H9 (cell line): ENCODE measurements at regions not wholly inside any gene's neighbourhood (a gene's known extent, or its start where the extent isn't known, plus 50 kb on each side); places are given as distances from the start of the nearest gene placed in this dataset.

Source experiments
- DNase-seq: peaks from one replicate; pipeline ENCODE4 v3.0.0-alpha.2; 2017
- H2AFZ ChIP-seq: one replicate; pipeline ENCODE4 v1.6.1; 2013; ENCODE audit warnings: mild to moderate bottlenecking, low read length, control low read depth, moderate library complexity
- H2AK5ac ChIP-seq: 2 replicates; pipeline ENCODE4 v1.6.1; 2013; ENCODE audit warnings: low read length, control low read depth, mixed read lengths; ENCODE audit not compliant: insufficient read length
- H2BK120ac ChIP-seq: one replicate; pipeline ENCODE4 v1.6.1; 2013; ENCODE audit warnings: low read depth, mild to moderate bottlenecking, low read length, control low read depth, inconsistent platforms; ENCODE audit not compliant: poor library complexity, severe bottlenecking
- H2BK12ac ChIP-seq: 2 replicates; pipeline ENCODE4 v1.6.1; 2013; ENCODE audit warnings: low read length, control low read depth, mixed read lengths, low read depth; ENCODE audit not compliant: insufficient read length
- H2BK15ac ChIP-seq: 2 replicates; pipeline ENCODE4 v1.6.1; 2013; ENCODE audit warnings: low read depth, low read length, control low read depth
- H2BK20ac ChIP-seq: one replicate; pipeline ENCODE4 v1.6.1; 2013; ENCODE audit warnings: low read depth, mild to moderate bottlenecking, low read length, control low read depth, inconsistent platforms; ENCODE audit not compliant: poor library complexity, severe bottlenecking
- H2BK5ac ChIP-seq: 2 replicates; pipeline ENCODE4 v1.6.1; 2013; ENCODE audit warnings: low read length, control low read depth, mixed read lengths; ENCODE audit not compliant: insufficient read length
- H3K14ac ChIP-seq: 2 replicates; pipeline ENCODE4 v1.6.1; 2013; ENCODE audit warnings: low read length, control low read depth; ENCODE audit not compliant: insufficient read depth
- H3K18ac ChIP-seq: 2 replicates; pipeline ENCODE4 v1.6.1; 2013; ENCODE audit warnings: low read depth, mild to moderate bottlenecking, mixed read lengths, low read length, control low read depth; ENCODE audit not compliant: insufficient read length
- H3K23ac ChIP-seq: 2 replicates; pipeline ENCODE4 v1.6.1; 2013; ENCODE audit warnings: low read length, control low read depth, mixed read lengths, low read depth; ENCODE audit not compliant: insufficient read length
- H3K23me2 ChIP-seq: 2 replicates; pipeline ENCODE4 v1.6.1; 2013; ENCODE audit warnings: low read depth, mild to moderate bottlenecking, mixed read lengths, low read length, control low read depth; ENCODE audit not compliant: insufficient read length, poor library complexity, severe bottlenecking
- H3K27ac ChIP-seq: 2 replicates; pipeline ENCODE4 v1.5.1; 2013; ENCODE audit warnings: low read length, control low read depth, mixed read lengths, low read depth; ENCODE audit not compliant: insufficient read length
- H3K27me3 ChIP-seq: 2 replicates; pipeline ENCODE4 v1.6.1; 2013; ENCODE audit warnings: low read length, control low read depth, inconsistent platforms; ENCODE audit not compliant: insufficient read depth
- H3K4ac ChIP-seq: 2 replicates; pipeline ENCODE4 v1.6.1; 2013; ENCODE audit warnings: low read depth, mild to moderate bottlenecking, control low read depth, inconsistent platforms, low read length, moderate library complexity
- H3K4me1 ChIP-seq: 2 replicates; pipeline ENCODE4 v1.6.1; 2013; ENCODE audit warnings: low read length, control low read depth, inconsistent platforms; ENCODE audit not compliant: insufficient read depth
- H3K4me2 ChIP-seq: 2 replicates; pipeline ENCODE4 v1.6.1; 2013; ENCODE audit warnings: low read length, control low read depth, mixed read lengths; ENCODE audit not compliant: insufficient read length, insufficient read depth
- H3K56ac ChIP-seq: 2 replicates; pipeline ENCODE4 v1.6.1; 2013; ENCODE audit warnings: low read depth, mild to moderate bottlenecking, mixed read lengths, low read length, control low read depth; ENCODE audit not compliant: insufficient read length
- H3K79me1 ChIP-seq: 2 replicates; pipeline ENCODE4 v1.6.1; 2013; ENCODE audit warnings: low read depth, mild to moderate bottlenecking, moderate library complexity, low read length, control low read depth, inconsistent platforms; ENCODE audit not compliant: insufficient read depth, poor library complexity, severe bottlenecking
- H3K79me2 ChIP-seq: 2 replicates; pipeline ENCODE4 v1.6.1; 2013; ENCODE audit warnings: low read length, control low read depth, inconsistent platforms; ENCODE audit not compliant: insufficient read depth
- H3K9ac ChIP-seq: 2 replicates; pipeline ENCODE4 v1.6.1; 2013; ENCODE audit warnings: low read length, control low read depth, mixed read lengths; ENCODE audit not compliant: insufficient read length; ENCODE audit errors: extremely low read depth
- H3K9me3 ChIP-seq: one replicate; pipeline ENCODE4 v1.6.1; 2013; ENCODE audit warnings: low read depth, low read length, inconsistent platforms; ENCODE audit not compliant: control insufficient read depth
- H3T11ph ChIP-seq: one replicate; pipeline ENCODE4 v1.6.1; 2013; ENCODE audit warnings: mild to moderate bottlenecking, low read length, control low read depth, inconsistent platforms
- H4K20me1 ChIP-seq: one replicate; pipeline ENCODE4 v1.6.1; 2013; ENCODE audit not compliant: control insufficient read depth, insufficient read length, insufficient read depth
- H4K5ac ChIP-seq: 2 replicates; pipeline ENCODE4 v1.6.1; 2013; ENCODE audit warnings: low read depth, mild to moderate bottlenecking, mixed read lengths, low read length, control low read depth; ENCODE audit not compliant: insufficient read length
- H4K8ac ChIP-seq: replicated peaks from 2 replicates; pipeline ENCODE4 v1.6.1; 2013; ENCODE audit warnings: low read length, control low read depth, mixed read lengths, low read depth; ENCODE audit not compliant: insufficient read length
- H4K91ac ChIP-seq: 2 replicates; pipeline ENCODE4 v1.6.1; 2013; ENCODE audit warnings: low read depth, mild to moderate bottlenecking, moderate library complexity, mixed read lengths, low read length, control low read depth; ENCODE audit not compliant: insufficient read length
- H3K27ac Mint-ChIP-seq, 3 experiments: 2 replicates in 2 of 3; 3 replicates in 1 of 3; pipeline ENCODE4 v1.8.0; 2020 to 2021; ENCODE audit warnings: mixed read lengths in 3 of 3, mild to moderate bottlenecking in 1 of 3, moderate library complexity in 1 of 3
- H3K27me3 Mint-ChIP-seq: 2 replicates; pipeline ENCODE4 v1.8.0; 2021; ENCODE audit warnings: low read depth, mild to moderate bottlenecking, moderate library complexity, mixed read lengths
- H3K36me3 Mint-ChIP-seq, 3 experiments: 2 replicates in 2 of 3; 3 replicates in 1 of 3; pipeline ENCODE4 v1.8.0; 2020 to 2021; ENCODE audit warnings: low read depth in 3 of 3, mixed read lengths in 3 of 3; ENCODE audit not compliant: insufficient read depth in 1 of 3
- H3K4me1 Mint-ChIP-seq, 2 experiments: 2 replicates each; pipeline ENCODE4 v1.8.0; 2020; ENCODE audit warnings: mixed read lengths in 2 of 2
- H3K4me3 Mint-ChIP-seq, 2 experiments: 2 replicates in 1 of 2; 3 replicates in 1 of 2; pipeline ENCODE4 v1.8.0; 2020 to 2021; ENCODE audit warnings: mild to moderate bottlenecking in 2 of 2, mixed read lengths in 2 of 2, moderate library complexity in 1 of 2
- H3K9me3 Mint-ChIP-seq, 2 experiments: 2 replicates in 1 of 2; 3 replicates in 1 of 2; pipeline ENCODE4 v1.8.0; 2020; ENCODE audit warnings: mild to moderate bottlenecking in 2 of 2, mixed read lengths in 2 of 2, moderate library complexity in 1 of 2
- WGBS: extraction: QIAGEN DNeasy Blood & Tissue Kit; methylation state at CpG from one replicate; pipeline ENCODE4 v1.1.7; 2013; ENCODE audit warnings: missing lambda C conversion rate, low lambda C conversion rate, mixed read lengths; ENCODE audit not compliant: insufficient read length; ENCODE audit errors: extremely low coverage; 5-methylcytosine and 5-hydroxymethylcytosine counted together
- TF ChIP-seq, protein P1 (sequence below): fragments of 200-600 bp; sonication (generic); conservative IDR thresholded peaks from 3 replicates; pipeline ENCODE4 v1.8.0; 2021; ENCODE audit warnings: antibody characterized with exemption, mild to moderate bottlenecking

DNA sequence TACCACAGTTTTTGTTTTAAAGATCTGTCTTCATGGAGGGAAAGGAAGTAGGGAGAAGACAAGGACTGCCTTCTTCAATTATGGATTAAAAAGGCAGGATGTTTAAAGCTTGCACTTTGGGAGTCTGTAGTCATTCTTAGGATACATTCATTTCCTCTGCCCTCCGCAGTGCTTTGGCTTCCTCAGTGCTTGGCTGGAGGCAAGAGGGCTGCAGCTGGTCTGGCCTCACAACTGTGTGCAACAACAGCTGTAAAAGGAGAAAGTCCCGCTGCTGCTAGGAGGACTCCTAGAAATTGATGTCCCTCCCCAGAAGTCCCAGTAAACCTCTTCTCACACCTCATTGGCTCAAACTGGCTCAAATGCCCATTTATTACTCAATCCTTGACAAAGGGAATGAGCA lies 54.4 kb upstream of the PPP2R3A start:
- Histone ChIP-seq H3K4me2 (no peak overlapping the region), H3K14ac (no peak overlapping the region; the same call in 1 of the 2 replicates), H3K27me3 (no peaks in the 10 kb centered on the region), H3K4me1 (no peaks in the 10 kb centered on the region), H4K91ac (no peak overlapping the region), H4K20me1 (no peaks in the 10 kb centered on the region), H3K23ac (no peak overlapping the region), H4K8ac (no peak overlapping the region), H2BK15ac (no peak overlapping the region), H2BK5ac (no peak overlapping the region), H3K79me2 (no peaks in the 10 kb centered on the region), H2BK120ac (no peak overlapping the region), H3K18ac (no peak overlapping the region), H3K9me3 (no peaks in the 10 kb centered on the region), H4K5ac (no peak overlapping the region), H3K56ac (no peak overlapping the region), H3K9ac (no peak overlapping the region), H3K23me2 (no peaks in the 10 kb centered on the region), H3K4ac (no peak overlapping the region), H3K27ac (no peak overlapping the region), H2BK12ac (no peak overlapping the region), H2AK5ac (no peak overlapping the region), H3T11ph (no peak overlapping the region), H2AFZ (no peak overlapping the region), H2BK20ac (no peak overlapping the region), H3K79me1 (no peaks in the 10 kb centered on the region)
- no peak overlapping the region for H3K27ac Mint-ChIP-seq
- H3K36me3 Mint-ChIP-seq: no peaks in the 10 kb centered on the region
- no peaks in the 10 kb centered on the region for H3K27me3 Mint-ChIP-seq
- TF ChIP-seq, protein P1, sequence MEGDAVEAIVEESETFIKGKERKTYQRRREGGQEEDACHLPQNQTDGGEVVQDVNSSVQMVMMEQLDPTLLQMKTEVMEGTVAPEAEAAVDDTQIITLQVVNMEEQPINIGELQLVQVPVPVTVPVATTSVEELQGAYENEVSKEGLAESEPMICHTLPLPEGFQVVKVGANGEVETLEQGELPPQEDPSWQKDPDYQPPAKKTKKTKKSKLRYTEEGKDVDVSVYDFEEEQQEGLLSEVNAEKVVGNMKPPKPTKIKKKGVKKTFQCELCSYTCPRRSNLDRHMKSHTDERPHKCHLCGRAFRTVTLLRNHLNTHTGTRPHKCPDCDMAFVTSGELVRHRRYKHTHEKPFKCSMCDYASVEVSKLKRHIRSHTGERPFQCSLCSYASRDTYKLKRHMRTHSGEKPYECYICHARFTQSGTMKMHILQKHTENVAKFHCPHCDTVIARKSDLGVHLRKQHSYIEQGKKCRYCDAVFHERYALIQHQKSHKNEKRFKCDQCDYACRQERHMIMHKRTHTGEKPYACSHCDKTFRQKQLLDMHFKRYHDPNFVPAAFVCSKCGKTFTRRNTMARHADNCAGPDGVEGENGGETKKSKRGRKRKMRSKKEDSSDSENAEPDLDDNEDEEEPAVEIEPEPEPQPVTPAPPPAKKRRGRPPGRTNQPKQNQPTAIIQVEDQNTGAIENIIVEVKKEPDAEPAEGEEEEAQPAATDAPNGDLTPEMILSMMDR: no peak
- H3K4me1 Mint-ChIP-seq: peaks cover 2 to 7% of the 10 kb centered on the region in 2 experiments; a peak in 3 of 4 replicates
- WGBS: no CpG with 5 or more reads among the region's 2 CpGs
- H3K4me3 Mint-ChIP-seq: no peak overlapping the region
- DNase-seq: no peak
- peaks cover 0 to 3% of the 10 kb centered on the region in 2 experiments; a peak in 1 of 5 replicates for H3K9me3 Mint-ChIP-seq
